K562 (cell line): ENCODE measurements at regions not wholly inside any gene's neighbourhood (a gene's known extent, or its start where the extent isn't known, plus 50 kb on each side); places are given as distances from the start of the nearest gene placed in this dataset.

Source experiments
- ATAC-seq: fragments of 200-7000 bp; cut with Tn5 transposase; 3 replicates; pipeline ENCODE4 v1.9.1; 2020; ENCODE audit warnings: moderate library complexity
- BruUV-seq: library from RNA; stranded (reverse); fragments of 400-500 nt; replicated peaks from 2 replicates; lab custom pipeline; 2021; lab: Mats Ljungman, UMichigan
- CTCF ChIA-PET: fragments of 300-600 bp; formaldehyde crosslinking; extraction: SDS; loops from one replicate; lab custom pipeline; 2021; ENCODE audit warnings: low intra/inter-chr PET ratio; lab: Yijun Ruan, JAX
- POLR2A ChIA-PET: fragments of 300-600, 350-650 bp; sonication (Branson Sonifier 250); formaldehyde crosslinking; extraction: SDS; loops from one replicate; lab custom pipeline; 2021; ENCODE audit warnings: antibody characterized with exemption, inconsistent platforms; lab: Yijun Ruan, JAX
- DNase-seq, 4 experiments: peaks; one replicate each; pipeline versions ENCODE4 v3.0.0 to v3.0.0-alpha.2; 2011 to 2018; ENCODE audit warnings: low spot score in 3 of 4, mixed read lengths in 3 of 4; ENCODE audit errors: extremely low read depth in 1 of 4
- FAIRE-seq: peaks from 2 replicates; lab custom pipeline; 2011; peaks lifted over from hg19 to GRCh38; lab: Jason Lieb, UNC
- H2AFZ ChIP-seq: 2 replicates; pipeline ENCODE4 v1.6.0; 2011; ENCODE audit warnings: low read depth, low read length, control low read depth, inconsistent platforms
- H3K27ac ChIP-seq: fragments of 200-600 bp; 3 replicates; pipeline ENCODE4 v1.8.0; 2011; ENCODE audit warnings: low read depth, mild to moderate bottlenecking, control low read depth, inconsistent platforms, low read length, moderate library complexity, mixed read lengths; ENCODE audit errors: extremely low read depth
- H3K27me3 ChIP-seq, 2 experiments: fragments of 300-600 bp in 1 of 2; 2 replicates in 1 of 2; 3 replicates in 1 of 2; pipeline versions ENCODE4 v1.6.0 to v1.8.0; 2011; ENCODE audit warnings: inconsistent platforms in 2 of 2, low read length in 2 of 2, mild to moderate bottlenecking in 1 of 2, mixed read lengths in 1 of 2, moderate library complexity in 1 of 2; ENCODE audit not compliant: control insufficient read depth in 2 of 2, insufficient read depth in 2 of 2
- H3K36me3 ChIP-seq: fragments of 300-600 bp; 3 replicates; pipeline ENCODE4 v1.8.0; 2011; ENCODE audit warnings: mild to moderate bottlenecking, low read length, inconsistent platforms; ENCODE audit not compliant: control insufficient read depth, insufficient read depth
- H3K4me1 ChIP-seq, 2 experiments: fragments of 200-600 bp in 1 of 2; replicated peaks in 1 of 2; 2 replicates in 1 of 2; 3 replicates in 1 of 2; pipeline versions ENCODE4 v1.5.1 to v1.8.0; 2011; ENCODE audit warnings: inconsistent platforms in 2 of 2, low read length in 2 of 2, mild to moderate bottlenecking in 1 of 2, mixed read lengths in 1 of 2, moderate library complexity in 1 of 2; ENCODE audit not compliant: control insufficient read depth in 2 of 2, insufficient read depth in 2 of 2
- H3K4me2 ChIP-seq: 2 replicates; pipeline ENCODE4 v1.6.1; 2011; ENCODE audit warnings: low read length, control low read depth, inconsistent platforms, mixed read lengths; ENCODE audit not compliant: insufficient read depth
- H3K4me3 ChIP-seq: fragments of 200-600 bp; sonication (generic), shearing (Covaris generic); 2 replicates; pipeline ENCODE4 v1.5.1; 2016; ENCODE audit warnings: control low read depth, inconsistent platforms
- H3K79me2 ChIP-seq: fragments of 200-600 bp; 3 replicates; pipeline ENCODE4 v1.8.0; 2011; ENCODE audit warnings: low read length, inconsistent platforms; ENCODE audit not compliant: control insufficient read depth, insufficient read depth
- H3K9ac ChIP-seq, 2 experiments: 2 replicates each; pipeline versions ENCODE4 v1.6.0 to v1.6.1; 2011; ENCODE audit warnings: low read depth in 2 of 2, low read length in 2 of 2, control low read depth in 1 of 2, inconsistent platforms in 1 of 2, mild to moderate bottlenecking in 1 of 2, mixed read lengths in 1 of 2; ENCODE audit not compliant: insufficient read depth in 1 of 2
- H3K9me1 ChIP-seq: one replicate; pipeline ENCODE4 v1.6.0; 2011; ENCODE audit warnings: inconsistent platforms, mild to moderate bottlenecking, low read length, moderate library complexity; ENCODE audit not compliant: control insufficient read depth, insufficient read depth
- H3K9me3 ChIP-seq: replicated peaks from 2 replicates; pipeline ENCODE4 v1.5.1; 2011; ENCODE audit warnings: low read depth, low read length, inconsistent platforms; ENCODE audit not compliant: control insufficient read depth, insufficient read depth
- H4K20me1 ChIP-seq: replicated peaks from 2 replicates; pipeline ENCODE4 v1.6.1; 2011; ENCODE audit warnings: low read length, inconsistent platforms, mixed read lengths; ENCODE audit not compliant: control insufficient read depth, insufficient read depth
- FOXA3 ChIP-seq, 2 experiments: fragments of 450-650 bp in 1 of 2; sonication (generic) in 1 of 2; formaldehyde crosslinking; IDR thresholded peaks in 1 of 2; conservative IDR thresholded peaks in 1 of 2; 2 replicates each; pipeline versions ENCODE4 v1.4.0 to v1.8.0; 2020 to 2022; ENCODE audit warnings: mild to moderate bottlenecking in 2 of 2, missing genetic modification reagents in 1 of 2
- NFE2 ChIP-seq: IDR thresholded peaks from 2 replicates; pipeline ENCODE4 v1.6.1; 2014; ENCODE audit warnings: antibody characterized with exemption, low read depth
- OTX1 ChIP-seq: fragments of 450-650 bp; formaldehyde crosslinking; IDR thresholded peaks from 2 replicates; pipeline ENCODE4 v1.4.0; 2022; ENCODE audit warnings: mild to moderate bottlenecking
- PTRF ChIP-seq: fragments of 450-650 bp; IDR thresholded peaks from 2 replicates; pipeline ENCODE4 v1.6.1; 2016; ENCODE audit warnings: mild to moderate bottlenecking, missing genetic modification characterization, missing compliant biosample characterization
- SRF ChIP-seq, 2 experiments: fragments of 250-450, 450-650 bp in 1 of 2; sonication (Bioruptor Pico) in 1 of 2; sonication (generic) in 1 of 2; formaldehyde crosslinking; IDR thresholded peaks; 2 replicates each; pipeline versions ENCODE4 v1.5.0 to v1.5.1; 2020 to 2022; ENCODE audit warnings: mild to moderate bottlenecking in 1 of 2, missing genetic modification reagents in 1 of 2
- TCF7L2 ChIP-seq: fragments of 150-350 bp; IDR thresholded peaks from 2 replicates; pipeline ENCODE4 v1.6.1; 2016; ENCODE audit warnings: low read depth, mild to moderate bottlenecking, low read length, moderate library complexity
- ZNF780A ChIP-seq: fragments of 250-450 bp; sonication (Bioruptor Pico); IDR thresholded peaks from 2 replicates; pipeline ENCODE4 v1.5.0; 2021; ENCODE audit warnings: mild to moderate bottlenecking
- WGBS: fragments of 100-300 bp; shearing (Covaris generic); methylation state at CpG from one replicate; pipeline ENCODE4 v1.1.6; 2016; ENCODE audit warnings: low coverage, mixed read lengths; ENCODE audit not compliant: insufficient coverage; ENCODE audit errors: missing lambda C conversion rate; 5-methylcytosine and 5-hydroxymethylcytosine counted together
- in situ Hi-C: fragments of 300-500 bp; cut with MboI; formaldehyde crosslinking; loops from 4 replicates; pipeline ENCODE4 v1.15.0; 2018; ENCODE audit warnings: inconsistent platforms, mixed read lengths
- intact Hi-C: fragments of 100-400 bp; cut with micrococcal nuclease; formaldehyde crosslinking; loops from 2 replicates; pipeline ENCODE4 v1.14.2; 2022
- TF ChIP-seq, protein P1 (sequence below): fragments of 450-650 bp; formaldehyde crosslinking; IDR thresholded peaks from 2 replicates; pipeline ENCODE4 v1.4.0; 2020; ENCODE audit warnings: mild to moderate bottlenecking, mixed read lengths
- TF ChIP-seq, protein P2 (sequence below): fragments of 200-600 bp; sonication (generic); IDR thresholded peaks from one replicate; pipeline ENCODE4 v1.6.1; 2012; ENCODE audit warnings: mild to moderate bottlenecking, low read depth, low read length, inconsistent platforms
- TF ChIP-seq, protein P3 (sequence below): fragments of 450-650 bp; formaldehyde crosslinking; IDR thresholded peaks from 2 replicates; pipeline ENCODE4 v1.4.0; 2022; ENCODE audit warnings: mild to moderate bottlenecking, moderate library complexity

DNA sequence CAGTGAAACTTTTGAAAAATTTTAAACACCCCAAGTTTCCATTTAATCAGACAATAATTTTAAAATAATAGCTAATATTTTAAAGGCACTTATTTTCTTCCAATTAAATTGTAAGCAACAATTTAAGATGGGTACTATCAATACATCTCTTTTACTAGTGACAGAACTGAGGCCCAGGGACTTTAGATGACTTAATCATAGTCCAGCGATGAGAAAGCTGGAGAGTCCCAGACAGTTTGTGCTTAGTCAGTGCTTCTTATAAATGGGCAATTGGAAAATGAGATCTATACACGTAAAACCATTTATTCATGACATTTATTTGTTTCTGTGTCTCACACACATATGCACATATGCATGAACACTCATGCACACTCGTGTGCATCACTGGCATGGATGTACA, 2063.5 kb downstream of the PCDH9 start:
- 0% methylated on average over 3 of the region's 3 CpGs for WGBS
- TF ChIP-seq PTRF (tag) (no peak), SRF (CRISPR knock-in tag; IDR thresholded peaks at IDR 0.05) (no peak), ZNF780A (no peak), OTX1 (no peak), TCF7L2 (no peak), FOXA3 (CRISPR knock-in tag; conservative IDR thresholded peaks at IDR 0.05 in 1 of 2, IDR thresholded peaks at IDR 0.05 in 1 of 2) (no peak), NFE2 (no peak)
- TF ChIP-seq, protein P1, sequence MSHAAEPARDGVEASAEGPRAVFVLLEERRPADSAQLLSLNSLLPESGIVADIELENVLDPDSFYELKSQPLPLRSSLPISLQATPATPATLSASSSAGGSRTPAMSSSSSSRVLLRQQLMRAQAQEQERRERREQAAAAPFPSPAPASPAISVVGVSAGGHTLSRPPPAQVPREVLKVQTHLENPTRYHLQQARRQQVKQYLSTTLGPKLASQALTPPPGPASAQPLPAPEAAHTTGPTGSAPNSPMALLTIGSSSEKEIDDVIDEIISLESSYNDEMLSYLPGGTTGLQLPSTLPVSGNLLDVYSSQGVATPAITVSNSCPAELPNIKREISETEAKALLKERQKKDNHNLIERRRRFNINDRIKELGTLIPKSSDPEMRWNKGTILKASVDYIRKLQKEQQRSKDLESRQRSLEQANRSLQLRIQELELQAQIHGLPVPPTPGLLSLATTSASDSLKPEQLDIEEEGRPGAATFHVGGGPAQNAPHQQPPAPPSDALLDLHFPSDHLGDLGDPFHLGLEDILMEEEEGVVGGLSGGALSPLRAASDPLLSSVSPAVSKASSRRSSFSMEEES: no peak
- TF ChIP-seq, protein P2, sequence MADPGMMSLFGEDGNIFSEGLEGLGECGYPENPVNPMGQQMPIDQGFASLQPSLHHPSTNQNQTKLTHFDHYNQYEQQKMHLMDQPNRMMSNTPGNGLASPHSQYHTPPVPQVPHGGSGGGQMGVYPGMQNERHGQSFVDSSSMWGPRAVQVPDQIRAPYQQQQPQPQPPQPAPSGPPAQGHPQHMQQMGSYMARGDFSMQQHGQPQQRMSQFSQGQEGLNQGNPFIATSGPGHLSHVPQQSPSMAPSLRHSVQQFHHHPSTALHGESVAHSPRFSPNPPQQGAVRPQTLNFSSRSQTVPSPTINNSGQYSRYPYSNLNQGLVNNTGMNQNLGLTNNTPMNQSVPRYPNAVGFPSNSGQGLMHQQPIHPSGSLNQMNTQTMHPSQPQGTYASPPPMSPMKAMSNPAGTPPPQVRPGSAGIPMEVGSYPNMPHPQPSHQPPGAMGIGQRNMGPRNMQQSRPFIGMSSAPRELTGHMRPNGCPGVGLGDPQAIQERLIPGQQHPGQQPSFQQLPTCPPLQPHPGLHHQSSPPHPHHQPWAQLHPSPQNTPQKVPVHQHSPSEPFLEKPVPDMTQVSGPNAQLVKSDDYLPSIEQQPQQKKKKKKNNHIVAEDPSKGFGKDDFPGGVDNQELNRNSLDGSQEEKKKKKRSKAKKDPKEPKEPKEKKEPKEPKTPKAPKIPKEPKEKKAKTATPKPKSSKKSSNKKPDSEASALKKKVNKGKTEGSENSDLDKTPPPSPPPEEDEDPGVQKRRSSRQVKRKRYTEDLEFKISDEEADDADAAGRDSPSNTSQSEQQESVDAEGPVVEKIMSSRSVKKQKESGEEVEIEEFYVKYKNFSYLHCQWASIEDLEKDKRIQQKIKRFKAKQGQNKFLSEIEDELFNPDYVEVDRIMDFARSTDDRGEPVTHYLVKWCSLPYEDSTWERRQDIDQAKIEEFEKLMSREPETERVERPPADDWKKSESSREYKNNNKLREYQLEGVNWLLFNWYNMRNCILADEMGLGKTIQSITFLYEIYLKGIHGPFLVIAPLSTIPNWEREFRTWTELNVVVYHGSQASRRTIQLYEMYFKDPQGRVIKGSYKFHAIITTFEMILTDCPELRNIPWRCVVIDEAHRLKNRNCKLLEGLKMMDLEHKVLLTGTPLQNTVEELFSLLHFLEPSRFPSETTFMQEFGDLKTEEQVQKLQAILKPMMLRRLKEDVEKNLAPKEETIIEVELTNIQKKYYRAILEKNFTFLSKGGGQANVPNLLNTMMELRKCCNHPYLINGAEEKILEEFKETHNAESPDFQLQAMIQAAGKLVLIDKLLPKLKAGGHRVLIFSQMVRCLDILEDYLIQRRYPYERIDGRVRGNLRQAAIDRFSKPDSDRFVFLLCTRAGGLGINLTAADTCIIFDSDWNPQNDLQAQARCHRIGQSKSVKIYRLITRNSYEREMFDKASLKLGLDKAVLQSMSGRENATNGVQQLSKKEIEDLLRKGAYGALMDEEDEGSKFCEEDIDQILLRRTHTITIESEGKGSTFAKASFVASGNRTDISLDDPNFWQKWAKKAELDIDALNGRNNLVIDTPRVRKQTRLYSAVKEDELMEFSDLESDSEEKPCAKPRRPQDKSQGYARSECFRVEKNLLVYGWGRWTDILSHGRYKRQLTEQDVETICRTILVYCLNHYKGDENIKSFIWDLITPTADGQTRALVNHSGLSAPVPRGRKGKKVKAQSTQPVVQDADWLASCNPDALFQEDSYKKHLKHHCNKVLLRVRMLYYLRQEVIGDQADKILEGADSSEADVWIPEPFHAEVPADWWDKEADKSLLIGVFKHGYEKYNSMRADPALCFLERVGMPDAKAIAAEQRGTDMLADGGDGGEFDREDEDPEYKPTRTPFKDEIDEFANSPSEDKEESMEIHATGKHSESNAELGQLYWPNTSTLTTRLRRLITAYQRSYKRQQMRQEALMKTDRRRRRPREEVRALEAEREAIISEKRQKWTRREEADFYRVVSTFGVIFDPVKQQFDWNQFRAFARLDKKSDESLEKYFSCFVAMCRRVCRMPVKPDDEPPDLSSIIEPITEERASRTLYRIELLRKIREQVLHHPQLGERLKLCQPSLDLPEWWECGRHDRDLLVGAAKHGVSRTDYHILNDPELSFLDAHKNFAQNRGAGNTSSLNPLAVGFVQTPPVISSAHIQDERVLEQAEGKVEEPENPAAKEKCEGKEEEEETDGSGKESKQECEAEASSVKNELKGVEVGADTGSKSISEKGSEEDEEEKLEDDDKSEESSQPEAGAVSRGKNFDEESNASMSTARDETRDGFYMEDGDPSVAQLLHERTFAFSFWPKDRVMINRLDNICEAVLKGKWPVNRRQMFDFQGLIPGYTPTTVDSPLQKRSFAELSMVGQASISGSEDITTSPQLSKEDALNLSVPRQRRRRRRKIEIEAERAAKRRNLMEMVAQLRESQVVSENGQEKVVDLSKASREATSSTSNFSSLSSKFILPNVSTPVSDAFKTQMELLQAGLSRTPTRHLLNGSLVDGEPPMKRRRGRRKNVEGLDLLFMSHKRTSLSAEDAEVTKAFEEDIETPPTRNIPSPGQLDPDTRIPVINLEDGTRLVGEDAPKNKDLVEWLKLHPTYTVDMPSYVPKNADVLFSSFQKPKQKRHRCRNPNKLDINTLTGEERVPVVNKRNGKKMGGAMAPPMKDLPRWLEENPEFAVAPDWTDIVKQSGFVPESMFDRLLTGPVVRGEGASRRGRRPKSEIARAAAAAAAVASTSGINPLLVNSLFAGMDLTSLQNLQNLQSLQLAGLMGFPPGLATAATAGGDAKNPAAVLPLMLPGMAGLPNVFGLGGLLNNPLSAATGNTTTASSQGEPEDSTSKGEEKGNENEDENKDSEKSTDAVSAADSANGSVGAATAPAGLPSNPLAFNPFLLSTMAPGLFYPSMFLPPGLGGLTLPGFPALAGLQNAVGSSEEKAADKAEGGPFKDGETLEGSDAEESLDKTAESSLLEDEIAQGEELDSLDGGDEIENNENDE: no peak
- TF ChIP-seq, protein P3, sequence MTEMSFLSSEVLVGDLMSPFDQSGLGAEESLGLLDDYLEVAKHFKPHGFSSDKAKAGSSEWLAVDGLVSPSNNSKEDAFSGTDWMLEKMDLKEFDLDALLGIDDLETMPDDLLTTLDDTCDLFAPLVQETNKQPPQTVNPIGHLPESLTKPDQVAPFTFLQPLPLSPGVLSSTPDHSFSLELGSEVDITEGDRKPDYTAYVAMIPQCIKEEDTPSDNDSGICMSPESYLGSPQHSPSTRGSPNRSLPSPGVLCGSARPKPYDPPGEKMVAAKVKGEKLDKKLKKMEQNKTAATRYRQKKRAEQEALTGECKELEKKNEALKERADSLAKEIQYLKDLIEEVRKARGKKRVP (CRISPR knock-in tag): no peak

More for the DNA sequence above, 2063.5 kb downstream of the PCDH9 start:
- H4K20me1 ChIP-seq: no peaks in the 10 kb centered on the region
- BruUV-seq: no TSS peak
- ATAC-seq (no peak), FAIRE-seq (no peak), DNase-seq (no peak)
- intact Hi-C loops: no loop called here
- ChIA-PET POLR2A (no interaction called here), CTCF (no interaction called here)
- no peak overlapping the region for H3K4me2 ChIP-seq
- in situ Hi-C loops: no loop called here
- H3K27me3 ChIP-seq: no peaks in the 10 kb centered on the region
- H3K9me1 ChIP-seq: no peaks in the 10 kb centered on the region
- no peak overlapping the region for H2AFZ ChIP-seq
- H3K4me1 ChIP-seq: no peaks in the 10 kb centered on the region
- H3K9ac ChIP-seq: no peak overlapping the region
- no peak overlapping the region for H3K27ac ChIP-seq
- H3K9me3 ChIP-seq: no peaks in the 10 kb centered on the region
- no peaks in the 10 kb centered on the region for H3K79me2 ChIP-seq
- no peak overlapping the region for H3K4me3 ChIP-seq
- no peaks in the 10 kb centered on the region for H3K36me3 ChIP-seq
